ENCODE measurements at regions not wholly inside any gene's neighbourhood (a gene's known extent, or its start where the extent isn't known, plus 50 kb on each side); places are given as distances from the start of the nearest gene placed in this dataset.

DNA sequence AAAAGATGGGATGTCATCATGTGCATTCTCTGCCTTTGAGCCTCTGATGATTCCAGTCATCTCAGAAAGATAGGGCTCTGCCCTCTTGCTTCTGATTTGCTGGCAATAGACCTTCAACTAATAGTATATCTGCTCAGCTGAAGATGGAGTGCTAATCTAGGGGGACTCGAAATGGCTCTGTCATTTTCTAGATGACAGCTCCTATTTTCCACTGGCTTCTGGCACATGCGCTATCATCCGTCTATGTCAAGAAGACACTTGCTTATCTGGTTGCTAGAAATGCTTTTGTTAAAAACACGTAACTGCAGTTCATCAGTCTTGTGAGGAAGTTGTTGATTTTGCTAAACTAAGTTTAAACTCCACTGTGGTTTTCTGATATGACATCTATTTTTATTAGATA, 265.5 kb upstream of the ZNF608 start:
- ATAC-seq (peak in 3 of 4 donors; percentile 9 to 69 (median 35)), DNase-seq (no peak)
- Histone ChIP-seq H3K4me1 (peaks cover 0 to 16% (median 0%) of the 10 kb centered on the region in 12 donors), H3K4me3 (no peak overlapping the region), H3K27me3 (no peaks in the 10 kb centered on the region), H3K27ac (peak overlapping the region in 1 of 12 donors; percentile 66), H3K36me3 (no peaks in the 10 kb centered on the region), H3K9me3 (no peaks in the 10 kb centered on the region)
- no peak for TF ChIP-seq POLR2A (IDR thresholded peaks at IDR 0.05)
- TF ChIP-seq, protein P1, sequence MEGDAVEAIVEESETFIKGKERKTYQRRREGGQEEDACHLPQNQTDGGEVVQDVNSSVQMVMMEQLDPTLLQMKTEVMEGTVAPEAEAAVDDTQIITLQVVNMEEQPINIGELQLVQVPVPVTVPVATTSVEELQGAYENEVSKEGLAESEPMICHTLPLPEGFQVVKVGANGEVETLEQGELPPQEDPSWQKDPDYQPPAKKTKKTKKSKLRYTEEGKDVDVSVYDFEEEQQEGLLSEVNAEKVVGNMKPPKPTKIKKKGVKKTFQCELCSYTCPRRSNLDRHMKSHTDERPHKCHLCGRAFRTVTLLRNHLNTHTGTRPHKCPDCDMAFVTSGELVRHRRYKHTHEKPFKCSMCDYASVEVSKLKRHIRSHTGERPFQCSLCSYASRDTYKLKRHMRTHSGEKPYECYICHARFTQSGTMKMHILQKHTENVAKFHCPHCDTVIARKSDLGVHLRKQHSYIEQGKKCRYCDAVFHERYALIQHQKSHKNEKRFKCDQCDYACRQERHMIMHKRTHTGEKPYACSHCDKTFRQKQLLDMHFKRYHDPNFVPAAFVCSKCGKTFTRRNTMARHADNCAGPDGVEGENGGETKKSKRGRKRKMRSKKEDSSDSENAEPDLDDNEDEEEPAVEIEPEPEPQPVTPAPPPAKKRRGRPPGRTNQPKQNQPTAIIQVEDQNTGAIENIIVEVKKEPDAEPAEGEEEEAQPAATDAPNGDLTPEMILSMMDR (IDR thresholded peaks at IDR 0.05), result no peak
- intact Hi-C loops (cut with DNase I), result no loop called here
- WGBS, 4 donors, result 30 to 37% (median 32%) methylated on average over 4 of the region's 4 CpGs

DNA sequence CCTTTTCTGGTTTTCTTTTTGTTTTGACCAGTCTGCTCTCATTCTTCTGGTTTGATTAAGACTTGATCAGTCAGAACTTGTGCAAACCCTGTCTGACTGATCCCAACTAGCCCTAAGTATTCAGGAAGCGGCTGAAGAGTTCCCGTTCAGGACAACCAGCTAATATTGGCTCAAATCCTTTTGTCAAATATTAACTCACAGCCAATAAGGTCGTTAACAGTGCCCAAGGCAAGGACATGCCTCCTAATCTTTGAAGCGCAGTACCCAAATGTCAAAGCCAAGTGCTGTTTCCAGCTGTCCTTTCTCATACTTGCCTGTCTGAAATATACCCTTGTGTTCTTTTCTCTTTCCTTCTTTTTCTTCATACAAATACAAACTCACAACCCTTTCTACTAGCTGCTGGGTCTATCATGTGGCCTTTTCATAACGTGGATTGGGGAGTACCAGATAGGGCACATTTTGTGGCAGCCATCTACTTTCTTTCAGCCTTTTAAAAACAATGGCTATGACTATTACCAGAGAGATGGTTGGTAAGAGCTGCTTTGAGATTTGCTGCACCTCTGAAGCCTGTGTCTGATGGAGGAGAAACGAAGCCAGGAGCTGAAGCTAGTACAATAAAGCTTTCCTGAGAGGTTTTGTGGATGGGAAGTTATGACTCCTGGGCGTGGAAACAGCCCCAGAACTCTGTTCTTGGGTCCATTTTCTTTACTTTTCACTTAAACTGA, 266.4 kb upstream of the ZNF608 start:
- ATAC-seq (peak; percentile 67 to 97 (median 82)), DNase-seq (peak in 1 of 5 donors; percentile 30)
- peaks cover 0 to 16% (median 0%) of the 10 kb centered on the region in 12 donors for H3K4me1 ChIP-seq
- WGBS, 4 donors, result 50 to 59% (median 51%) methylated on average over 7 of the region's 7 CpGs
- no peak overlapping the region for H3K4me3 ChIP-seq
- H3K36me3 ChIP-seq, result no peaks in the 10 kb centered on the region
- peak overlapping the region in 9 of 12 donors; percentile 9 to 71 (median 35) for H3K27ac ChIP-seq
- intact Hi-C loops (cut with DNase I), result no loop called here
- TF ChIP-seq, protein P1 (IDR thresholded peaks at IDR 0.05), result no peak
- no peak for TF ChIP-seq POLR2A (IDR thresholded peaks at IDR 0.05)
- no peaks in the 10 kb centered on the region for H3K27me3 ChIP-seq
- H3K9me3 ChIP-seq, result no peaks in the 10 kb centered on the region

DNA sequence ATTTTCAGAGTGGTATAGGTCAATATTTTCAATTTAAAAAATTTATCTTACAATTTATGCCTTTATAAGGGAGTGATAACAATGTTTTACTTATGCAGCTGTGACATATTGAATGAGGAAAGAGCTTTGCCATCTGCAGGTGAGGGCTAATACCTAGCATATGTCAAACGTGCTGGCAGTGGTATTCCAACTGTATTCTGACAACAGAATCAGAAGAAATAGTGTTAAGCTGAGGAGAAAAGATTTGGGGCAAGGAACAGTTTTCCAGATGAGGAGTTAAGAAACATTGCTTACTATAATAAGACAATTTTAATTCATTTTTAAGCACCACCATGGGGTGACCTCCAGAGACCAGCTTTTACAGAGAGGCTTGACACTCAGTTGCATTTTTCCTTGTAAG, 267.8 kb upstream of the ZNF608 start:
- intact Hi-C loops (cut with DNase I), result no loop called here

DNA sequence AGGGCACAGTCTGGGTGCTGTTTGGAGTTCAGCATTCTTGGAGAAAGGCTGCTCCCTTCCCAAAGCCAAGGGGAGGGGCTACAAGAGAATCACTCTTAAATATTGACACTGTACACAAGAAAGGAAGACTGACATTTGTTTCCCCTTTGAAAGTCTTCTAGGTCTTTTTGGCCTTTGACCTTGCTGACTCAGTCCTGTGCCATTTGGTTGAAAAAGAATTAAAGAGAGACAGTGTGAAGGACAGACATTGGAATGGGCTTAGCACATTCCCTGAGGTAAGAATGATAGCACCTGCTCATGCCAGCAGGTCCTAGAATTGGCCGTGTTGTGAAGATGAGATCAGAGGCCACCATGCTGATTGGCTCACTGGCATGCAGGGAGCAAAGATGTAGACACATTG, 271.4 kb upstream of the ZNF608 start:
- Histone ChIP-seq H3K27me3 (no peaks in the 10 kb centered on the region), H3K9me3 (no peaks in the 10 kb centered on the region), H3K27ac (no peak overlapping the region), H3K4me3 (no peak overlapping the region), H3K4me1 (peaks cover 0 to 6% (median 0%) of the 10 kb centered on the region in 12 donors), H3K36me3 (no peaks in the 10 kb centered on the region)
- WGBS, 4 donors, result 93 to 100% (median 96%) methylated on average over 1 of the region's 1 CpG
- ATAC-seq (no peak), DNase-seq (no peak)
- TF ChIP-seq, protein P1 (IDR thresholded peaks at IDR 0.05), result no peak
- no peak for TF ChIP-seq POLR2A (IDR thresholded peaks at IDR 0.05)
- intact Hi-C loops (cut with DNase I), result no loop called here

More for the DNA sequence above, 267.8 kb upstream of the ZNF608 start:
- 78 to 84% (median 80%) methylated on average over 1 of the region's 1 CpG for WGBS, 4 donors
- no peak for TF ChIP-seq POLR2A (IDR thresholded peaks at IDR 0.05)
- TF ChIP-seq, protein P1 (IDR thresholded peaks at IDR 0.05), result no peak
- no peak for ATAC-seq
- no peak overlapping the region for H3K4me3 ChIP-seq
- H3K9me3 ChIP-seq, result no peaks in the 10 kb centered on the region
- DNase-seq, result no peak
- H3K4me1 ChIP-seq, result peaks cover 0 to 16% (median 0%) of the 10 kb centered on the region in 12 donors
- no peak overlapping the region for H3K27ac ChIP-seq
- no peaks in the 10 kb centered on the region for H3K36me3 ChIP-seq
- H3K27me3 ChIP-seq, result no peaks in the 10 kb centered on the region
